Upper lobe of left lung (tissue), 6 donors: ENCODE measurements at regions not wholly inside any gene's neighbourhood (a gene's known extent, or its start where the extent isn't known, plus 50 kb on each side); places are given as distances from the start of the nearest gene placed in this dataset.
A peak's percentile ranks its signal among the peaks of the same experiment; 100 is the strongest.

Experiments used
- ATAC-seq, 2 donors: fragments of 200-7000 bp; cut with Tn5 transposase; one replicate each; pipeline ENCODE4 v1.9.1; 2022; ENCODE audit warnings: mild to moderate bottlenecking in 2 of 2, moderate library complexity in 2 of 2; ENCODE audit not compliant: low FRiP score in 2 of 2
- DNase-seq, 2 donors: peaks; one replicate each; pipeline ENCODE4 v3.0.0-alpha.2; 2019 to 2020
- H3K27ac ChIP-seq, 4 donors: fragments of 200-600 bp; sonication (generic); one replicate each; pipeline ENCODE4 v1.5.1; 2016 to 2019
- H3K27me3 ChIP-seq, 4 donors: fragments of 200-600 bp; sonication (generic); one replicate each; pipeline ENCODE4 v1.5.1; 2017 to 2019
- H3K36me3 ChIP-seq, 4 donors: fragments of 200-600 bp; sonication (generic); one replicate each; pipeline ENCODE4 v1.5.1; 2016 to 2019
- H3K4me1 ChIP-seq, 4 donors: fragments of 200-600 bp; sonication (generic); one replicate each; pipeline ENCODE4 v1.5.1; 2018 to 2019
- H3K4me3 ChIP-seq, 4 donors: fragments of 200-600 bp; sonication (generic); one replicate each; pipeline ENCODE4 v1.5.1; 2017 to 2019; ENCODE audit warnings: mild to moderate bottlenecking in 2 of 4, moderate library complexity in 1 of 4
- H3K9me3 ChIP-seq, 4 donors: fragments of 200-600 bp; sonication (generic); one replicate each; pipeline ENCODE4 v1.5.1; 2018 to 2019
- EP300 ChIP-seq, 4 donors: sonication (generic); formaldehyde crosslinking; IDR thresholded peaks; one replicate each; pipeline ENCODE4 v1.5.1; 2017; ENCODE audit warnings: antibody characterized with exemption in 4 of 4, control low read depth in 2 of 4
- POLR2A ChIP-seq, 4 donors: fragments of 450-650 bp; IDR thresholded peaks; one replicate each; pipeline ENCODE4 v1.5.1; 2016 to 2017; ENCODE audit warnings: antibody characterized with exemption in 4 of 4, mild to moderate bottlenecking in 2 of 4
- POLR2AphosphoS5 ChIP-seq, 2 donors: sonication (generic); formaldehyde crosslinking; IDR thresholded peaks; one replicate each; pipeline ENCODE4 v1.5.1; 2017; ENCODE audit warnings: antibody characterized with exemption in 2 of 2
- WGBS, 2 donors: methylation state at CpG; one replicate each; pipeline ENCODE4 v1.1.5; 2017 to 2018; 5-methylcytosine and 5-hydroxymethylcytosine counted together
- TF ChIP-seq, protein P1 (sequence below), 6 experiments: fragments of 450-650 bp in 4 of 6; fragments of 200-600 bp in 2 of 6; sonication (generic) in 2 of 6; IDR thresholded peaks; one replicate each; pipeline ENCODE4 v1.5.1; 2016 to 2019; ENCODE audit warnings: antibody characterized with exemption in 6 of 6
- donor health status: DM: no; HTN: no; CAD: no; lungs with moderate emphysema.
- donor health status: DM: no; HTN: yes; CAD: no; lungs with severe emphysema.

GRCh38 chr16:54456291-54456690 is 169.7 kb upstream of the IRX3 start:
- H3K36me3 ChIP-seq = no peaks in the 10 kb centered on the region
- no peak for ATAC-seq
- WGBS, 2 donors = 63 to 72% methylated on average over 4 of the region's 4 CpGs
- no peaks in the 10 kb centered on the region for H3K27me3 ChIP-seq
- peaks cover 0 to 2% (median 0%) of the 10 kb centered on the region in 4 donors for H3K4me1 ChIP-seq
- no peak for TF ChIP-seq POLR2AphosphoS5 (IDR thresholded peaks at IDR 0.05)
- TF ChIP-seq POLR2A (IDR thresholded peaks at IDR 0.05) = no peak
- TF ChIP-seq, protein P1, sequence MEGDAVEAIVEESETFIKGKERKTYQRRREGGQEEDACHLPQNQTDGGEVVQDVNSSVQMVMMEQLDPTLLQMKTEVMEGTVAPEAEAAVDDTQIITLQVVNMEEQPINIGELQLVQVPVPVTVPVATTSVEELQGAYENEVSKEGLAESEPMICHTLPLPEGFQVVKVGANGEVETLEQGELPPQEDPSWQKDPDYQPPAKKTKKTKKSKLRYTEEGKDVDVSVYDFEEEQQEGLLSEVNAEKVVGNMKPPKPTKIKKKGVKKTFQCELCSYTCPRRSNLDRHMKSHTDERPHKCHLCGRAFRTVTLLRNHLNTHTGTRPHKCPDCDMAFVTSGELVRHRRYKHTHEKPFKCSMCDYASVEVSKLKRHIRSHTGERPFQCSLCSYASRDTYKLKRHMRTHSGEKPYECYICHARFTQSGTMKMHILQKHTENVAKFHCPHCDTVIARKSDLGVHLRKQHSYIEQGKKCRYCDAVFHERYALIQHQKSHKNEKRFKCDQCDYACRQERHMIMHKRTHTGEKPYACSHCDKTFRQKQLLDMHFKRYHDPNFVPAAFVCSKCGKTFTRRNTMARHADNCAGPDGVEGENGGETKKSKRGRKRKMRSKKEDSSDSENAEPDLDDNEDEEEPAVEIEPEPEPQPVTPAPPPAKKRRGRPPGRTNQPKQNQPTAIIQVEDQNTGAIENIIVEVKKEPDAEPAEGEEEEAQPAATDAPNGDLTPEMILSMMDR (IDR thresholded peaks at IDR 0.05) = no peak
- TF ChIP-seq EP300 (IDR thresholded peaks at IDR 0.05) = no peak
- no peak for DNase-seq
- H3K27ac ChIP-seq = no peak overlapping the region
- no peaks in the 10 kb centered on the region for H3K9me3 ChIP-seq
- H3K4me3 ChIP-seq = no peak overlapping the region

GRCh38 chr16:54455030-54455725 is 168.6 kb upstream of the IRX3 start:
- Histone ChIP-seq H3K27me3 (no peaks in the 10 kb centered on the region), H3K4me1 (no peaks in the 10 kb centered on the region), H3K9me3 (no peaks in the 10 kb centered on the region), H3K36me3 (no peaks in the 10 kb centered on the region), H3K4me3 (no peak overlapping the region), H3K27ac (no peak overlapping the region)
- no peak for TF ChIP-seq POLR2AphosphoS5 (IDR thresholded peaks at IDR 0.05)
- ATAC-seq (no peak), DNase-seq (peak in 1 of 2 donors; percentile 42)
- 66 to 69% methylated on average over 12 of the region's 12 CpGs for whole genome bisulfite sequencing, 2 donors

- Histone ChIP-seq H3K36me3 (no peaks in the 10 kb centered on the region), H3K27me3 (no peaks in the 10 kb centered on the region), H3K4me1 (no peaks in the 10 kb centered on the region), H3K9me3 (no peaks in the 10 kb centered on the region), H3K27ac (no peak overlapping the region), H3K4me3 (no peak overlapping the region)
- ATAC-seq = no peak
- TF ChIP-seq POLR2A (IDR thresholded peaks at IDR 0.05) (no peak), POLR2AphosphoS5 (IDR thresholded peaks at IDR 0.05) (no peak), EP300 (IDR thresholded peaks at IDR 0.05) (no peak)
- TF ChIP-seq, protein P1 (IDR thresholded peaks at IDR 0.05) = no peak
- DNase-seq = no peak
- WGBS, 2 donors = 63 to 69% methylated on average over 8 of the region's 8 CpGs
These were observed 168.0 kb upstream of the IRX3 start for GRCh38 chr16:54454616-54455015.

DNA sequence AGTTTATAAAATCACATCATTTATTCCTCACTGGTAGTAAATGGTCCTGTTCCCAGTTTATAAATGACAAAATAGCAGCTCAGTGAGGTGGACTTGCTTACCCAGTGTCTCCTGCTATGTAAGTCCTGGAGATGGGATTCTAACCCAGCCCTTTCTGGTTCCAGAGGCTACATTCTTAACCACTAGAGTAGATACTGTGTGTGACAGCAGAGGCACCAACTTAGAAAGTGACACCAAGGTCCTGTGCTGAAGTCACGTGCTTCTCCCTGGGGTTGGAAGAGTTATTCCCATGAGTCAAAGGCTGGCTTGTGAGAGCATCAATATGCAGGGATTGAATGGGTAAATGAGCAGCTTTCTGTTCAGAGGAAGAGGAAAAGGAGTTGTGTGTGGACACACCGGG is 167.3 kb upstream of the IRX3 start:
- H3K27ac ChIP-seq = no peak overlapping the region
- DNase-seq (no peak), ATAC-seq (no peak)
- H3K27me3 ChIP-seq = no peaks in the 10 kb centered on the region
- 94 to 100% methylated on average over 2 of the region's 2 CpGs for WGBS, 2 donors
- H3K9me3 ChIP-seq = no peaks in the 10 kb centered on the region
- no peaks in the 10 kb centered on the region for H3K36me3 ChIP-seq
- H3K4me3 ChIP-seq = no peak overlapping the region
- TF ChIP-seq, protein P1 (IDR thresholded peaks at IDR 0.05) = no peak
- TF ChIP-seq POLR2AphosphoS5 (IDR thresholded peaks at IDR 0.05) (no peak), POLR2A (IDR thresholded peaks at IDR 0.05) (no peak), EP300 (IDR thresholded peaks at IDR 0.05) (no peak)
- H3K4me1 ChIP-seq = no peaks in the 10 kb centered on the region

- no peak for DNase-seq
- ATAC-seq = peak in 1 of 2 donors; percentile 64
- Histone ChIP-seq H3K9me3 (peaks cover 0 to 7% (median 0%) of the 10 kb centered on the region in 4 donors), H3K4me1 (peaks cover 0 to 5% (median 2%) of the 10 kb centered on the region in 4 donors), H3K36me3 (no peaks in the 10 kb centered on the region), H3K27me3 (no peaks in the 10 kb centered on the region), H3K4me3 (no peak overlapping the region), H3K27ac (no peak overlapping the region)
- TF ChIP-seq POLR2A (IDR thresholded peaks at IDR 0.05) (no peak), EP300 (IDR thresholded peaks at IDR 0.05) (no peak), POLR2AphosphoS5 (IDR thresholded peaks at IDR 0.05) (no peak)
- TF ChIP-seq, protein P1 (IDR thresholded peaks at IDR 0.05) = no peak
- 71 to 73% methylated on average over 20 of the region's 20 CpGs for WGBS, 2 donors
These were observed 161.2 kb upstream of the IRX3 start for GRCh38 chr16:54447576-54448440.
